ENCODE measurements at regions not wholly inside any gene's neighbourhood (a gene's known extent, or its start where the extent isn't known, plus 50 kb on each side); places are given as distances from the start of the nearest gene placed in this dataset.

- H3K9ac ChIP-seq (ENCODE audit: extremely low read depth, insufficient read length, low read length), result no peak overlapping the region
- no peaks in the 10 kb centered on the region for H3K79me1 ChIP-seq (ENCODE audit: insufficient read depth, low read depth, low read length, poor library complexity, severe bottlenecking)
- no peaks in the 10 kb centered on the region for H4K20me1 ChIP-seq (ENCODE audit: control insufficient read depth, insufficient read depth, insufficient read length)
- H3K9me3 ChIP-seq (ENCODE audit: control insufficient read depth, low read depth, low read length), result peaks cover 7% of the 10 kb centered on the region
- H2BK120ac ChIP-seq (ENCODE audit: low read depth, low read length, poor library complexity, severe bottlenecking), result no peak overlapping the region
- H3K4me2 ChIP-seq (ENCODE audit: insufficient read depth, insufficient read length, low read length), result no peak overlapping the region
- H3K14ac ChIP-seq (ENCODE audit: insufficient read depth, low read length), result no peak overlapping the region
- Mint-ChIP-seq H3K27me3 (ENCODE audit: low read depth) (peaks cover 22% of the 10 kb centered on the region), H3K27ac (no peak overlapping the region), H3K4me3 (no peak overlapping the region), H3K9me3 (peaks cover 8 to 10% of the 10 kb centered on the region in 2 experiments; a peak in 4 of 5 replicates), H3K4me1 (peaks cover 15 to 23% of the 10 kb centered on the region in 2 experiments), H3K36me3 (ENCODE audit: insufficient read depth in 1 of 3, low read depth in 3 of 3) (peaks cover 2 to 10% (median 6%) of the 10 kb centered on the region in 3 experiments)
- no peaks in the 10 kb centered on the region for H3K79me2 ChIP-seq (ENCODE audit: insufficient read depth, low read length)
- no peak overlapping the region for H3T11ph ChIP-seq (ENCODE audit: low read length)
- no peak overlapping the region for H2AFZ ChIP-seq (ENCODE audit: low read length)
- H2AK5ac ChIP-seq (ENCODE audit: insufficient read length, low read length), result no peak overlapping the region
- H3K56ac ChIP-seq (ENCODE audit: insufficient read length, low read depth, low read length), result no peak overlapping the region
- DNase-seq, result no peak
- TF ChIP-seq, protein P1, sequence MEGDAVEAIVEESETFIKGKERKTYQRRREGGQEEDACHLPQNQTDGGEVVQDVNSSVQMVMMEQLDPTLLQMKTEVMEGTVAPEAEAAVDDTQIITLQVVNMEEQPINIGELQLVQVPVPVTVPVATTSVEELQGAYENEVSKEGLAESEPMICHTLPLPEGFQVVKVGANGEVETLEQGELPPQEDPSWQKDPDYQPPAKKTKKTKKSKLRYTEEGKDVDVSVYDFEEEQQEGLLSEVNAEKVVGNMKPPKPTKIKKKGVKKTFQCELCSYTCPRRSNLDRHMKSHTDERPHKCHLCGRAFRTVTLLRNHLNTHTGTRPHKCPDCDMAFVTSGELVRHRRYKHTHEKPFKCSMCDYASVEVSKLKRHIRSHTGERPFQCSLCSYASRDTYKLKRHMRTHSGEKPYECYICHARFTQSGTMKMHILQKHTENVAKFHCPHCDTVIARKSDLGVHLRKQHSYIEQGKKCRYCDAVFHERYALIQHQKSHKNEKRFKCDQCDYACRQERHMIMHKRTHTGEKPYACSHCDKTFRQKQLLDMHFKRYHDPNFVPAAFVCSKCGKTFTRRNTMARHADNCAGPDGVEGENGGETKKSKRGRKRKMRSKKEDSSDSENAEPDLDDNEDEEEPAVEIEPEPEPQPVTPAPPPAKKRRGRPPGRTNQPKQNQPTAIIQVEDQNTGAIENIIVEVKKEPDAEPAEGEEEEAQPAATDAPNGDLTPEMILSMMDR (conservative IDR thresholded peaks at IDR 0.05), result no peak
- H2BK12ac ChIP-seq (ENCODE audit: insufficient read length, low read depth, low read length), result no peak overlapping the region
- no CpG with 5 or more reads among the region's 10 CpGs for WGBS (ENCODE audit: extremely low coverage, insufficient read length, low lambda C conversion rate)
- no peak overlapping the region for H3K4ac ChIP-seq (ENCODE audit: low read depth, low read length)
- H4K91ac ChIP-seq (ENCODE audit: insufficient read length, low read depth, low read length), result no peak overlapping the region
- no peak overlapping the region for H3K23ac ChIP-seq (ENCODE audit: insufficient read length, low read depth, low read length)
- no peak overlapping the region for H4K5ac ChIP-seq (ENCODE audit: insufficient read length, low read depth, low read length)
- H3K27ac ChIP-seq (ENCODE audit: insufficient read length, low read depth, low read length), result no peak overlapping the region
- no peak overlapping the region for H3K18ac ChIP-seq (ENCODE audit: insufficient read length, low read depth, low read length)
- no peaks in the 10 kb centered on the region for H3K23me2 ChIP-seq (ENCODE audit: insufficient read length, low read depth, low read length, poor library complexity, severe bottlenecking)
- H3K4me1 ChIP-seq (ENCODE audit: insufficient read depth, low read length), result no peaks in the 10 kb centered on the region; the same call in 1 of the 2 replicates
- no peak overlapping the region for H2BK5ac ChIP-seq (ENCODE audit: insufficient read length, low read length)
- no peak overlapping the region for H4K8ac ChIP-seq (replicated peaks; ENCODE audit: insufficient read length, low read depth, low read length)
- H2BK20ac ChIP-seq (ENCODE audit: low read depth, low read length, poor library complexity, severe bottlenecking), result no peak overlapping the region
- H3K27me3 ChIP-seq (ENCODE audit: insufficient read depth, low read length), result no peaks in the 10 kb centered on the region
- no peak overlapping the region for H2BK15ac ChIP-seq (ENCODE audit: low read depth, low read length)
Observed at GRCh38 chr12:124096869-124097434, 123.9 kb downstream of the ZNF664 start.

Data from H9 (cell line).